GM06990 (cell line): ENCODE measurements at regions not wholly inside any gene's neighbourhood (a gene's known extent, or its start where the extent isn't known, plus 50 kb on each side); places are given as distances from the start of the nearest gene placed in this dataset.

ENCODE experiments used
- DNase-seq: peaks from one replicate; pipeline ENCODE4 v3.0.0-alpha.2; 2011; ENCODE audit not compliant: insufficient read length; ENCODE audit errors: extremely low read depth
- H3K27me3 ChIP-seq: replicated peaks from 2 replicates; pipeline ENCODE4 v1.6.0; 2011; ENCODE audit warnings: low read length; ENCODE audit not compliant: control insufficient read depth, insufficient read depth
- H3K36me3 ChIP-seq: 2 replicates; pipeline ENCODE4 v1.5.1; 2011; ENCODE audit warnings: low read length; ENCODE audit not compliant: control insufficient read depth, insufficient read depth
- H3K4me3 ChIP-seq: replicated peaks from 2 replicates; pipeline ENCODE4 v1.5.1; 2011; ENCODE audit warnings: low read depth, mild to moderate bottlenecking, control low read depth, low read length
- CTCF ChIP-seq: IDR thresholded peaks from 2 replicates; pipeline ENCODE4 v1.5.1; 2011; ENCODE audit warnings: low read length, control low read depth, mild to moderate bottlenecking, inconsistent platforms; ENCODE audit not compliant: insufficient read depth, poor library complexity, severe bottlenecking

- no peak for TF ChIP-seq CTCF
- H3K4me3 ChIP-seq, result no peak overlapping the region
- DNase-seq, result no peak
- H3K27me3 ChIP-seq, result no peaks in the 10 kb centered on the region
- H3K36me3 ChIP-seq, result no peaks in the 10 kb centered on the region; the same call in 1 of the 2 replicates
These were observed 56.5 kb upstream of the RNF38 start for GRCh38 chr9:36456480-36457065.

GRCh38 chr9:36451949-36452348, 51.9 kb upstream of the RNF38 start:
- Histone ChIP-seq H3K36me3 (no peaks in the 10 kb centered on the region), H3K27me3 (no peaks in the 10 kb centered on the region), H3K4me3 (no peak overlapping the region)
- no peak for TF ChIP-seq CTCF
- no peak for DNase-seq

GRCh38 chr9:36450110-36450732, 50.2 kb upstream of the RNF38 start:
- no peak overlapping the region for H3K4me3 ChIP-seq
- TF ChIP-seq CTCF, result peak; percentile 64
- DNase-seq, result no peak
- no peaks in the 10 kb centered on the region for H3K27me3 ChIP-seq
- no peaks in the 10 kb centered on the region for H3K36me3 ChIP-seq
